SH-SY5Y (cell line): ENCODE measurements at regions not wholly inside any gene's neighbourhood (a gene's known extent, or its start where the extent isn't known, plus 50 kb on each side); places are given as distances from the start of the nearest gene placed in this dataset.

ENCODE experiments used
- GATA2 ChIP-seq: IDR thresholded peaks from 2 replicates; pipeline ENCODE4 v1.6.1; 2011; ENCODE audit warnings: mild to moderate bottlenecking, low read depth, low read length
- GATA3 ChIP-seq: IDR thresholded peaks from 2 replicates; pipeline ENCODE4 v1.6.1; 2011; ENCODE audit warnings: low read depth, mild to moderate bottlenecking, low read length, moderate library complexity

- TF ChIP-seq GATA2 = no peak
- TF ChIP-seq GATA3 = no peak
Measured at GRCh38 chr12:58727521-58727920, 192.8 kb downstream of the LRIG3 start.
